Fibroblast of lung (primary cell): ENCODE measurements at regions not wholly inside any gene's neighbourhood (a gene's known extent, or its start where the extent isn't known, plus 50 kb on each side); places are given as distances from the start of the nearest gene placed in this dataset.

Experiments
- DNase-seq, 2 donors: peaks; one replicate each; pipeline versions ENCODE4 v3.0.0 to v3.0.0-alpha.2; 2010; ENCODE audit warnings: low read depth in 2 of 2
- H2AFZ ChIP-seq: 2 replicates; pipeline ENCODE4 v1.5.1; 2012; ENCODE audit warnings: low read length, control low read depth, inconsistent platforms
- H3K27ac ChIP-seq: 2 replicates; pipeline ENCODE4 v1.5.1; 2011; ENCODE audit warnings: low read length, control low read depth; ENCODE audit not compliant: insufficient read depth
- H3K27me3 ChIP-seq: 2 replicates; pipeline ENCODE4 v1.5.1; 2011; ENCODE audit warnings: mild to moderate bottlenecking, low read length; ENCODE audit not compliant: control insufficient read depth, insufficient read depth
- H3K36me3 ChIP-seq: 2 replicates; pipeline ENCODE4 v1.5.1; 2011; ENCODE audit warnings: low read length; ENCODE audit not compliant: control insufficient read depth, insufficient read depth
- H3K4me1 ChIP-seq: 2 replicates; pipeline ENCODE4 v1.5.1; 2011; ENCODE audit warnings: low read length; ENCODE audit not compliant: control insufficient read depth, insufficient read depth; ENCODE audit errors: extremely low read depth
- H3K4me2 ChIP-seq: 2 replicates; pipeline ENCODE4 v1.5.1; 2011; ENCODE audit warnings: low read length, control low read depth; ENCODE audit not compliant: insufficient read depth; ENCODE audit errors: extremely low read depth
- H3K4me3 ChIP-seq, 4 experiments: fragments of 200-600 bp in 1 of 4; sonication (generic) in 1 of 4; replicated peaks in 1 of 4; 2 replicates each; pipeline ENCODE4 v1.5.1; 2011 to 2016; ENCODE audit warnings: low read length in 4 of 4, low read depth in 3 of 4, mild to moderate bottlenecking in 3 of 4, control low read depth in 2 of 4, inconsistent platforms in 1 of 4, mixed read lengths in 1 of 4; ENCODE audit not compliant: insufficient read depth in 1 of 4; ENCODE audit errors: control extremely low read depth in 1 of 4
- H3K79me2 ChIP-seq: 2 replicates; pipeline ENCODE4 v1.5.1; 2012; ENCODE audit warnings: mild to moderate bottlenecking, low read length, inconsistent platforms; ENCODE audit not compliant: control insufficient read depth, insufficient read depth
- H3K9ac ChIP-seq: 2 replicates; pipeline ENCODE4 v1.5.1; 2011; ENCODE audit warnings: mild to moderate bottlenecking, low read length, control low read depth; ENCODE audit not compliant: insufficient read depth
- H3K9me3 ChIP-seq: 2 replicates; pipeline ENCODE4 v1.5.1; 2012; ENCODE audit warnings: low read depth, low read length; ENCODE audit not compliant: control insufficient read depth, insufficient read depth
- H4K20me1 ChIP-seq: 2 replicates; pipeline ENCODE4 v1.5.1; 2011; ENCODE audit warnings: low read length; ENCODE audit not compliant: control insufficient read depth, insufficient read depth; ENCODE audit errors: extremely low read depth
- CTCF ChIP-seq, 2 donors: IDR thresholded peaks in 1 of 2; conservative IDR thresholded peaks in 1 of 2; 1 replicate in 1 of 2; 2 replicates in 1 of 2; pipeline ENCODE4 v1.5.1; 2011 to 2012; ENCODE audit warnings: low read length in 2 of 2, control low read depth in 1 of 2, inconsistent platforms in 1 of 2, low read depth in 1 of 2, mild to moderate bottlenecking in 1 of 2
- EZH2 ChIP-seq: IDR thresholded peaks from 2 replicates; pipeline ENCODE4 v1.5.1; 2012; ENCODE audit warnings: low read length, control low read depth, mild to moderate bottlenecking; ENCODE audit errors: missing control alignments

- no peaks in the 10 kb centered on the region for H4K20me1 ChIP-seq
- no peaks in the 10 kb centered on the region for H3K36me3 ChIP-seq
- H2AFZ ChIP-seq: no peak overlapping the region
- no peak overlapping the region for H3K27ac ChIP-seq
- H3K79me2 ChIP-seq: no peaks in the 10 kb centered on the region
- H3K27me3 ChIP-seq: no peaks in the 10 kb centered on the region
- no peak overlapping the region for H3K4me3 ChIP-seq
- H3K4me2 ChIP-seq: no peak overlapping the region
- H3K9ac ChIP-seq: no peak overlapping the region
- no peaks in the 10 kb centered on the region for H3K4me1 ChIP-seq
- no peak for DNase-seq
- no peak for TF ChIP-seq EZH2
- no peak for TF ChIP-seq CTCF (conservative IDR thresholded peaks at IDR 0.05 in 1 of 2, IDR thresholded peaks at IDR 0.05 in 1 of 2; ENCODE audit: low read depth in 1 of 2, low read length in 2 of 2)
- no peaks in the 10 kb centered on the region for H3K9me3 ChIP-seq
These were observed 266.8 kb upstream of the CRIM1 start for GRCh38 chr2:36088716-36089328.

GRCh38 chr2:36087344-36087743, 268.2 kb upstream of the CRIM1 start:
- TF ChIP-seq EZH2 (no peak), CTCF (conservative IDR thresholded peaks at IDR 0.05 in 1 of 2, IDR thresholded peaks at IDR 0.05 in 1 of 2; ENCODE audit: low read depth in 1 of 2, low read length in 2 of 2) (no peak)
- Histone ChIP-seq H3K4me1 (no peaks in the 10 kb centered on the region), H4K20me1 (no peaks in the 10 kb centered on the region), H3K4me3 (no peak overlapping the region), H3K36me3 (no peaks in the 10 kb centered on the region), H3K27ac (no peak overlapping the region), H3K9me3 (no peaks in the 10 kb centered on the region), H3K27me3 (no peaks in the 10 kb centered on the region), H3K79me2 (no peaks in the 10 kb centered on the region), H3K4me2 (no peak overlapping the region), H3K9ac (no peak overlapping the region), H2AFZ (no peak overlapping the region)
- no peak for DNase-seq

DNA sequence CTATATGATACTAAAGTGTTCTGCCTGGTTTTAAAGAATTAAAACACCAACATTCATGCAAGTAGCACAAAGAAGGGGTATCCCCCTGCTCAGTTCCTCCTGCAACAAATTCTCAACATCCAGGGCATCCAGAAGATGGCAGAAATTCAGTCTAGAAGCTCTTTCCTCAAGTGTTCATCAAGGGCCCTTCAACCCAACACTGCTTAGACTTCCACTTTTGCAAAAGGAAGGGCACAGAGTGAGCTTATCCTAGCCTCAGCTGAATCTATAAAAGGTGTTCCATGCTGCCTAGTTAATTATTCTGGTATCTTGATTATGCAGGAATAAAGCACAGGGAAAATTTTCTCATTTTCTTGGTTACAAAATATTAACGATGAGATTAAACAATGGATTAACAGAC, 275.8 kb upstream of the CRIM1 start:
- no peak overlapping the region for H3K4me2 ChIP-seq
- H3K9me3 ChIP-seq: no peaks in the 10 kb centered on the region
- TF ChIP-seq EZH2 (no peak), CTCF (conservative IDR thresholded peaks at IDR 0.05 in 1 of 2, IDR thresholded peaks at IDR 0.05 in 1 of 2; ENCODE audit: low read depth in 1 of 2, low read length in 2 of 2) (no peak)
- H4K20me1 ChIP-seq: no peaks in the 10 kb centered on the region
- no peak overlapping the region for H3K4me3 ChIP-seq
- no peak overlapping the region for H3K27ac ChIP-seq
- no peaks in the 10 kb centered on the region for H3K36me3 ChIP-seq
- H3K79me2 ChIP-seq: no peaks in the 10 kb centered on the region
- no peak for DNase-seq
- no peak overlapping the region for H2AFZ ChIP-seq
- H3K9ac ChIP-seq: no peak overlapping the region
- no peaks in the 10 kb centered on the region for H3K27me3 ChIP-seq
- H3K4me1 ChIP-seq: no peaks in the 10 kb centered on the region
